ENCODE measurements at regions not wholly inside any gene's neighbourhood (a gene's known extent, or its start where the extent isn't known, plus 50 kb on each side); places are given as distances from the start of the nearest gene placed in this dataset.

GRCh38 chr6:105966481-105966880 is 119.7 kb upstream of the PRDM1 start:
- DNase-seq (ENCODE audit: low spot score), result no peak

DNA sequence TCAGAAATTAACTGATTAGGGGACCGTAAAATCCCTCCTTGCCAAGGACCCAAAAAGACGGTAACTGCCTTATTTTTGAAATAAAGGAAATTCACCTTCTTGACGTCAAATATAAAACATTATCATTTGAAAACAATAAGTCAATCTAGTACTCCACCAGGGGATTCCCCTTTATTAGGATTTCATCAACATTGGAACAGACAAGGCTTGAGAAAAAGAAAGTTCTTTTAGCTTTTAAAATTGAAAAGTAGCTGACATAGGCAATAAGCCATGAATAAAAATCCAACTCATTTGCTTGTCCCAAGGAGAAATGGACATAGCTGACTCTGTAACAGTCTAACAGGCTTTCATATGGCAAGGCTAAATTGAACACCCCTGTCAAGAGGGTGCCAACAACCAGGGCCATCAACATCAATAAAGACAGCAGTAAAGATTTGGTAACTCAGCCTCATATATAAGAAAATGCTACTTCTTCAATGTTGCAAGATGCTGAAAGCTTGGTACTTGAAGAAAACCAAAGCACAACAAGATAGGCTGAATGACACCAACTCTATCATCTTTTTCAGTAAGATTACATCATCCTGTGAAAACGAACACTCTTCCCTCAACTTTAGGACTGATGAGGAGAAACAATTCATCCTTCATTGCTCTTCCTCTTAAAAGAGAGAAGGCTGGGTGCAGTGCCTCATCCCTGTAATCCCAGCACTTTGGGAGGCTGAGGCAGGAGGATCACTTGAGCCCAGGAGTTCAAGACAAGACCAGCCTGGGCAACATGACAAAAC is 121.0 kb upstream of the PRDM1 start:
- no peak for DNase-seq (ENCODE audit: low spot score)

GRCh38 chr6:105954148-105954547 is 132.0 kb upstream of the PRDM1 start:
- no peak for DNase-seq (ENCODE audit: low spot score)

- DNase-seq (ENCODE audit: low spot score), result no peak
Measured at GRCh38 chr6:105952772-105953690, 133.1 kb upstream of the PRDM1 start.

DNA sequence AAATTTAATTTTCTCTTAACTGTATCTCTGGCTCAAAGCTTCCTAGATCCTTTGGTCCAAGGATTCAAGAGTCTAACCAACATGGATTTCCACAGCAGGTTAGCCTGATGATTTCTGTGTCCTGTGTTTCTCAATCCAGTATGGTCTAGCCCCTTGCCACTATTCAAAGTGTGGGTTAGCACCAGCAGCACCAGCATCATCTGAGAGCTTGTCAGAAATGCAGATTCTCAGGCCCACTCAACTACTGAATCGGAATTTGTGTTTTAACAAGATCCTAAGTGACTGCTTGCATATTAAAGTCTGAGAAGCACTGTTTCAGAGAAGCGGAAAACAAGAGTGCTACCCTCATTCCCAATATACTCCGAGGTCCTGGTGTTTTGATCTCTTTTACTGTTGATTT is 133.8 kb upstream of the PRDM1 start:
- no peak for DNase-seq (ENCODE audit: low spot score)

DNA sequence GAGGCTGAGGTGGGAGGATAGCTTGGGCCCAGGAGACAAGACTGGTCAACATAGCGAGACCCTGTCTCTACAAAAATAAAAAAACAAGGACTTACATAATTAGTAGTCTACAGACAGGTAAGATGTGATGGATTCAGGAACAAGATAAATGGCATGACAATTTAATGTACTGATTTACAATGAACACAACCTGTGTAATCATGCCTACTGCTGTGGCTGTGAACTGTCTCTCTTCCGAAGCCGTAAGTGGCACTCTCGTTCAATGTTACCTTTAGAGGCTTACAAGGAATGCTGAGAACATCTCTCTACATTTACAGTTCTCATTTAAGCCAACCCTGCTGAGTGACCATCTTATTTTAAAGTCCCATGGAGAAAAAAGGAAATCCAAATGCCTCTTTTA is 134.8 kb upstream of the PRDM1 start:
- DNase-seq (ENCODE audit: low spot score), result no peak

DNA sequence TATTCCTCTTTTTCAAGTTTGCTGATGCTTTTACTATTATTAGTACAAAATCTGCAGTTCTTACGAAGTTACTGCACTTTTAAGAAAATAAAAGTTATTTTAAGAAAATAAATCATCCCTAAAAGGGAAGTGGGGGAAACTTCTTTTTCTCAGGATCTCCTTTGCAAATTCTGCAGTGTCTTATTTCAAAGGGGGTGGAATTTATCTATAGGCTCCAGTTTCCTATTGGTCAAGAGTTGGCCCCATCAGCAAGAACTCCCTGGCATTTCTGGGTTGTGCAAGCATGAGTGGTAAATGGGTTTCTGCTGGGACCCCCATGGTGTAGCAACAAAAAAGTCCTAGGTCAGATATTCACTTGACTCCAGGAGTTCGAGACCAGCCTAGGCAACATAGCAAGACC is 136.3 kb upstream of the PRDM1 start:
- no peak for DNase-seq (ENCODE audit: low spot score)

GRCh38 chr6:105943514-105943913 is 142.6 kb upstream of the PRDM1 start:
- DNase-seq (ENCODE audit: low spot score), result no peak

- DNase-seq (ENCODE audit: low spot score), result no peak
Measured at GRCh38 chr6:105941621-105942412, 144.3 kb upstream of the PRDM1 start.

DNA sequence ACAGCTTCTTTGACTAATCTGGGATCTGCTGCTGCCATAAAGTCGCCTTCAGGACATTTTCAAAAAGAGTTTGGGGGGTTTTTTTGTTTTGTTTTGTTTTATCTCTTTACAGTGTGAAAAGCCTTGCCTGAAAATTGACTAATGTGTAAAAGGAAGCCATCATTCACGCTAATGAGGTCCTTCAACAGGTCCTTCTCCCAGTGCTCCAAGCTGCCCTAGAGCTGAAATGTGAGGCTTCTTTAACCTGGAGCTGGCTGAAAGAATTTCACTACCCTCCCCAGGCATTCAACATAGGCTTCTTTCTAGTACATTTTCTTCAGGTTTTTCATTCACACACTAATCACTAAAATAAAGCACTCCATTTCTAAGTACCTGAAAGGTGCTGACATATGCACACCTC is 145.1 kb upstream of the PRDM1 start:
- DNase-seq (ENCODE audit: low spot score), result no peak

- DNase-seq (ENCODE audit: low spot score), result no peak
Measured at GRCh38 chr6:105936972-105937371, 149.2 kb upstream of the PRDM1 start.

- no peak for DNase-seq (ENCODE audit: low spot score)
Measured at GRCh38 chr6:105935416-105935815, 150.7 kb upstream of the PRDM1 start.

- no peak for DNase-seq (ENCODE audit: low spot score)
Measured at GRCh38 chr6:105934708-105935107, 151.4 kb upstream of the PRDM1 start.

GRCh38 chr6:105932440-105932839 is 153.7 kb upstream of the PRDM1 start:
- no peak for DNase-seq (ENCODE audit: low spot score)

- DNase-seq (ENCODE audit: low spot score), result no peak
Measured at GRCh38 chr6:105929626-105930025, 156.5 kb upstream of the PRDM1 start.

DNA sequence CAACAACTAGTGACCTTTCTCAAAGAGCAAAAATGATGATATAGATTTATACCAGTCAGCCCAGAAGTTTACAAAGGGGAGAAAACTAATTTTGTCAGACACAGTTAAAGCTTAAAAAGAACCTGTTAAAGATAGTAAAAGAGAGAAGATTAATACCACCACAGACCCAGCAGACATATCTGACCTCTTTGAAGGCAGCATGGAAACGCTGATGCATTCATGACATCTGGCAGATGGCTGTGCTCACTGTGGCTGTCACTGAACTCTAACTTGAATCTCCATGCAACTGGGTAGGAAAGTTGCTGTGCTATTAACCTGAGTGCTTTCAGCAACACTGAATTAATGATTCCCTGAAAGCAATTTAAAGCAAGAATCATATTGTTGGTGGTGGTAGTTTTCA is 159.8 kb upstream of the PRDM1 start:
- DNase-seq (ENCODE audit: low spot score), result no peak

GRCh38 chr6:105925706-105926105 is 160.4 kb upstream of the PRDM1 start:
- no peak for DNase-seq (ENCODE audit: low spot score)

- DNase-seq (ENCODE audit: low spot score), result no peak
Measured at GRCh38 chr6:105921781-105922180, 164.4 kb upstream of the PRDM1 start.

- no peak for DNase-seq (ENCODE audit: low spot score)
Measured at GRCh38 chr6:105920071-105920470, 166.1 kb upstream of the PRDM1 start.

DNA sequence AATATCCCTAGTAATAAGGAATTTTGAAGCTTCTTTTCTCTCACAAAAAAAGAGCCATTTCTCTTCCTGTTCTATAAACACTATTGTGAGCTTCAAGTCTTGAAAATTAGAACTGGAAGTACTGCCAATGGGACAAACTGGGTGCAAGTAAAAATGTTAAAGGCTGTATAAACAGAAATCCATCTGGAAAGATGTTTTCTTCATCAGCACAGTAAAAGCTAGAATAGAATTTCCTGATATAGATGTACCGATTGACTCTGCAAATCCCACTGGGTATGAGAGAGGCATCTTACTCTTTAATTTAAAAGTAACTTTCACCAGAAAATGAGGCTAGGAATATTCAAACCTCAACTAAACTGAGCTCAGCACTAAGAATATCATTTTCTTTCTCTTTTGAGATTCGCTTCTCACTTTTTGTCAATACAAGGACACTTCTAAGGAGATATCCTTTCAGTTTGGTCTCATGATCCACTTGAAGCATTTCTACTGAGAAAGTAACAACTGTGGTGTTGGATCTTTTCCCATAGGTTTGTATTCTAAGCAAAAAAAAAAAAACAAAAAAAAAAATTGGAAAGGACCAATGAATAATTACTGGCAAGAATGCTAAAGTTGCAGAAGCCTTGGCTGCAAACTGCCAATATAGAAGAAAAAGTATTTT is 169.0 kb upstream of the PRDM1 start:
- DNase-seq (ENCODE audit: low spot score), result no peak

GRCh38 chr6:105911106-105911629 is 175.0 kb upstream of the PRDM1 start:
- DNase-seq (ENCODE audit: low spot score), result no peak
